ENCODE measurements at regions not wholly inside any gene's neighbourhood (a gene's known extent, or its start where the extent isn't known, plus 50 kb on each side); places are given as distances from the start of the nearest gene placed in this dataset.
"Not testable (repeated sequence)": the region's sequence is repeated elsewhere in the genome, so short reads cannot be mapped to it uniquely, and the experiment has no call there.

GRCh38 chr7:155377071-155377837 is 79.6 kb downstream of the INSIG1 start:
- no peak for DNase-seq (ENCODE audit: low read depth)

- peak; percentile 7 for DNase-seq (ENCODE audit: low read depth)
These were observed 79.9 kb upstream of the EN2 start for GRCh38 chr7:155377838-155378579.

- DNase-seq (ENCODE audit: low read depth), result no peak
These were observed 79.4 kb upstream of the EN2 start for GRCh38 chr7:155378580-155378934.

- no peak for DNase-seq (ENCODE audit: low read depth)
These were observed 78.7 kb upstream of the EN2 start for GRCh38 chr7:155378959-155379871.

GRCh38 chr7:155380221-155380861 is 77.6 kb upstream of the EN2 start:
- DNase-seq (ENCODE audit: low read depth), result peak; percentile 24

GRCh38 chr7:155380976-155381851 is 76.7 kb upstream of the EN2 start:
- no peak for DNase-seq (ENCODE audit: low read depth)

GRCh38 chr7:155381852-155382801 is 75.8 kb upstream of the EN2 start:
- no peak for DNase-seq (ENCODE audit: low read depth)

GRCh38 chr7:155382802-155383171 is 75.1 kb upstream of the EN2 start:
- DNase-seq (ENCODE audit: low read depth), result no peak

- DNase-seq (ENCODE audit: low read depth), result no peak
These were observed 74.0 kb upstream of the EN2 start for GRCh38 chr7:155383756-155384491.

- no peak for DNase-seq (ENCODE audit: low read depth)
These were observed 73.2 kb upstream of the EN2 start for GRCh38 chr7:155384751-155385150.

- DNase-seq (ENCODE audit: low read depth), result not testable (repeated sequence)
These were observed 72.7 kb upstream of the EN2 start for GRCh38 chr7:155385182-155385581.

- DNase-seq (ENCODE audit: low read depth), result no peak
These were observed 71.3 kb upstream of the EN2 start for GRCh38 chr7:155386608-155387007.

GRCh38 chr7:155387066-155387620 is 70.8 kb upstream of the EN2 start:
- no peak for DNase-seq (ENCODE audit: low read depth)

- DNase-seq (ENCODE audit: low read depth), result no peak
These were observed 69.4 kb upstream of the EN2 start for GRCh38 chr7:155388561-155388960.

- DNase-seq (ENCODE audit: low read depth), result no peak
These were observed 66.5 kb upstream of the EN2 start for GRCh38 chr7:155391414-155391813.

GRCh38 chr7:155392726-155393570 is 65.0 kb upstream of the EN2 start:
- no peak for DNase-seq (ENCODE audit: low read depth)

- DNase-seq (ENCODE audit: low read depth), result no peak
These were observed 63.5 kb upstream of the EN2 start for GRCh38 chr7:155394413-155394812.
